NCI-H146 treated with DMSO at 0.1 percent for 48 hours (cell line): ENCODE measurements at regions not wholly inside any gene's neighbourhood (a gene's known extent, or its start where the extent isn't known, plus 50 kb on each side); places are given as distances from the start of the nearest gene placed in this dataset.

Experiments
- DNase-seq: peaks from one replicate; lab custom pipeline; 2025; ENCODE audit not compliant: unreplicated experiment; lab: John Stamatoyannopoulos, UW

DNA sequence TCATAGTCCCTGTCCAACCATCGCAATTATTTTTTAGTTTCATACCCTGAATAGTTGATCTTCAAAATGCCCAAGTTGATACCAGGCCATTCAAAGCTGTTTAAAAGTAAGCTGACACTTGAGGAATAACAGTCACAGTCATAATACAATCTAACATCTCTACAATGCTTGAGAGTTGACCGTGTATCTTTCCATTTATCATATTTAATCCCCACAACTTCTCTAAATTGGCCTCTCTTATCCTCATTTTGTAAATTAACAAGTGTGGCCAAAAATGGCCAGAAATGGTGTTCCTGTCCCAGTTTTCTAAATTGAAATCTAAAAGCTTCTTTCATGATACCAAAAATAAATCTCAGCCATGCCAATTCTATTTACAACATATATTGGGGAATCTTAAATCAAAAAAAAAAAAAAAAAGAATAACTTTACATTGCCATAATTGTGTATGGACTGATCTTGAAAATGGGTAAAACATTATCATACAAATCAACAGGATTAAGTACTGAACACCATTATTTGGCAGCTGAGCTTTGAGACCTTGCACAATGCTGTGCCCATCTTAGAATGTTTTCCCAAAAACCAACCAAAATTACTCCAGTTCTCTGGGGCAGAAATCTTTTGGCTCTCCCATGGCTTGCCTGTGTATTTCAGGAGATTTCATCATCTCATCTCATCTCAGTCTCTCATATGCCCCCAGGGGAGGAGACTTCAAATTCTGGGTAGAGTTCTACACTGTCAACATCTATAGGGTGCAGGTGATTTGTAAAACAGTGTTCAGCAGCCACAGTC lies 448.7 kb upstream of the JARID2 start:
- DNase-seq = no peak

DNA sequence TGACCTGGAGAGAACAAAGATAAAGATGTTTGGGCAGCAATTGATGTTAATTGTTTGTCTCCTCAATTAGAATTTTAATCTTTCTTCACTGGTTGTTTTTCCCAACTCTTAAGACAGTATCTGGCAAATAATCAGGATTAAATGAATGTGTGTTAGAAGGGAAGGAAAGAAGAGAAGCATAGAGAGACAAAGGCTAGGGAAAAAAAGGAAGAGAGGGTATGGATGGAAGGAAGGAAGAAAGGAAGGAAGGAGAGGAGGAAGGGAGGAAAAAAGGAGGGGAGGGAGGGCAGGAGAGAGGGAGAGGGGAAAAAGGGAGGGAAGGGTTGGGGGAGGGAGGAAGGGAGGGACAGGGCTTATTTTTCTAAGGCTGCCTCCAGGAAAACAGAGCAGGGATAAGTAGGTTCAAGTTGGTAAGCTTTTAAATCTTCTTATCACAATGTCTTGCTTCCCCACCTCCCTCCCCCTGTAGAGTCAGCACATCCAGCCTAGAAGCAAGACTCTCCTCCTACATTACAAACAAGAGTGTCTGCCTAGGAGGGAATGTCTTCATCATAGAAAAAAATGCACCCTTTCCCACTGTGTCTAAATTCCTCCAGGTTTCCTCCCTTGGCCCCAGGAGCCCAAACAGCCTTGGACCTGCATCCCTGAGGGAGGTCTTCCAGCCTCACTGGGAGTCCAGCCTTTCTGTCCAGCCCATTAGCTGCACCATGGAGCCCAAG lies 447.8 kb upstream of the JARID2 start:
- DNase-seq = no peak

GRCh38 chr6:14798594-14798982 lies 447.3 kb upstream of the JARID2 start:
- DNase-seq = no peak

DNA sequence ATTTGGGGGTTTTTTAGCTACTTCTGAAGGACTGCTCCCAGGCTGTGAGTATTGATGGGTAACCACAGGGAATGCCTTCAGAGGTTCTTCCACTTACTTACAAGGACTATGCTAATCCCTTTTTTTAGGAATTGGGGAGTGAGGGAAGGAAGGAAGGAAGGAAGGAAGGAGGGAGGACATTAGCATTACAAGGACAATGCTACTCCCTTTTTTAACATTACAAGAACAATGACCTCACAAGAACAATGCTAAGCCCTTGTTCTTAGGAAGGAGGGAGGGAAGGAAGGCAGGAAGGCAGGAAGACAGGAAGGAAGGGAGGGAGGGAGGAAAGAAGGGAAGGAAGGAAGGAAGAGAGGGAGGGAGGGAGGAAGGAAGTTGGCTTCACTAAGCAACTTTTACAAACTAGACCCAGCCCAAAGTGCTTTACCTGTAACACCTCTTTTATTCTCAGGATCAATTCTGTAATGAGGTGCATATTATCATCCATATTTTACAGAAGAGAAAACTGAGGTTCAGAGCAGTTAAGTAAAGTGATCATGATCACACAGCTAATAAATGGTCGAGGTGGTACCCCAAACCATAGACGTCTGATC lies 446.8 kb upstream of the JARID2 start:
- DNase-seq = no peak

DNA sequence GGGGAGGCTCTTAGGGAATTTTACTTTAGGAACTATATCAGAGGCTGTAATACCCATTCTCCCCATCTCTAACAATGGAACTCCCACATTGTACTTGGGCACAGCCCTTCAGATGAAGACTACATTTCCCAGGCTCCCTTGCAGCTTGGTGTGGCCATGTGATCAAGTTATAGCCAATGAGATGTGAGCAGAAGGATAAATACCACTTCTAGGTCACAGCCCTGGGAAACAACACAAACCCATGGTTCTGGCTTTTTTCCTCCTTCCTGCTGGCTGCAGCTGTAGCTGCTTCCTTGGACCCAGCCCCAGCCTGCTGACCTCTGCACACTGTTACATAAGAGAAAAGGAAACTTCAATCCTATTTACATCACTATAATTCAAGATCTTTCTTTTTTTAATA lies 445.9 kb upstream of the JARID2 start:
- no peak for DNase-seq

DNA sequence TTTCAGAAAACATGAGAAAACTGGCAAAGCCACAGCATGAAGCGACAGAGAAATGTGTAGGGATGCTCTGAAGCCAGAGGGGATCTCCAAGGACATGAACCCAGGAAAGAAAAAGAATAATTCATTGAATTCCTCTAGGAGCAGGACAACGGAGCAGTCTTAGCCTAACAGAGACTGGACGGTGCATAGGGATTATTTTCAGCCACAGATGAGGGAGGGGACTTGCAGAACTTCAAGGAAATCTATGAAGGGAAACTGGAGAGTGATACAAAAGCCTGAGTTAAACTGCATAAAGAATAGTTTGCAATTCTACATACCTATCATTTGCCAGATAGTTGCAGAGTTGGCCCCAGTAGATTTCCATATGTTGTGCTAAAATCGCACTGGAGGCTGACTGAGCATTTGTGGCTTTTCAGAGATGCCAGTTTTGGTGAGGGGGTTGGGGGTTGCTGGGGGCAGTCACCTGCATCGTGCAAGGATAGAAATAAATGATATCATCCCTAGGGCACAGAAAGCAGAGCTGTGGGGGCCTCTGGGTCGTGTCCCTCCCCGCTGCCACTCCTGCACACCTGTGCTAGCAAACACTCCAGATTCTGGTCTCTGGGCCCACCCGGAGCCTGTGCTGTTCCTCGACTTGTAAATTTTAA lies 443.2 kb upstream of the JARID2 start:
- DNase-seq = no peak

GRCh38 chr6:14804001-14804784 lies 441.7 kb upstream of the JARID2 start:
- no peak for DNase-seq

- DNase-seq = no peak
These were observed 441.1 kb upstream of the JARID2 start for GRCh38 chr6:14804785-14805210.

DNA sequence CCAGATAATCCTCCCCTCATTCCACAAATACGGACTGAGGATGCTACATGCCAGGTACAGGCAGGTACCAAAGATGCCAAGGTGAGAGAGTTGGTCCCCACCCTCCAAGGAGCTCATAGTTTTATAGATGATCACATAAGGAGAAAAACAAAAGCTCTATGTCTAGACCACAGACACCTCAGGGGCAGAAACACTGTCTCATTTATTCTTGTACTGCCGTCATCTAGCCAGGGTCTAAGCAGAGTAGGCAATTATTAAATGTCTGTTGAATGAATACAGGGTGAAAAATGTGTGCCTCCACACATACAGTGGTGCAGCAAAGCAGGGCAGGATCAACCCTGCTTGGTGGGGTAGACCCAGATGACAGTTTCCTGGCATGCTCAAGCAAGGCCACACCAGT lies 439.8 kb upstream of the JARID2 start:
- no peak for DNase-seq

- DNase-seq = no peak
These were observed 438.7 kb upstream of the JARID2 start for GRCh38 chr6:14807130-14807529.

DNA sequence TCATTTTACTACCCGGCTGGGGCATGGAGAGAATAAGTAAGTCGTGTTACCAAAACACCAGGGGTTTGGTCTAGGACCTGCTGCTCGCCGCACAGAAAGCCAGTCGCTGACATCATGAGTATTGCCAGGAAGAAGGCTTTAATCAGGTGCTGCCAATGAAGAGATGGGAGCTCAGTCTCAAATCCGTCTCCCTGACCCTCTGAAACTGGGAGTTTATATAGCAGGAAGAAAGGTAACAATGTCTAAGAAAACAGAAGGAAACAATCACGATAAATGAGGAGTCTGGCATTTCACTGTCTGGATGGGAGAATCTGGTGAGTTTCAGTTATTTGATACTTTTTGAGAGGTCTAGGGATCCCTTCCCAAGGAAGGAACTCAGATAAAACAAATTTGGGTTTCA lies 437.9 kb upstream of the JARID2 start:
- no peak for DNase-seq

- no peak for DNase-seq
These were observed 435.8 kb upstream of the JARID2 start for GRCh38 chr6:14810021-14810420.

DNA sequence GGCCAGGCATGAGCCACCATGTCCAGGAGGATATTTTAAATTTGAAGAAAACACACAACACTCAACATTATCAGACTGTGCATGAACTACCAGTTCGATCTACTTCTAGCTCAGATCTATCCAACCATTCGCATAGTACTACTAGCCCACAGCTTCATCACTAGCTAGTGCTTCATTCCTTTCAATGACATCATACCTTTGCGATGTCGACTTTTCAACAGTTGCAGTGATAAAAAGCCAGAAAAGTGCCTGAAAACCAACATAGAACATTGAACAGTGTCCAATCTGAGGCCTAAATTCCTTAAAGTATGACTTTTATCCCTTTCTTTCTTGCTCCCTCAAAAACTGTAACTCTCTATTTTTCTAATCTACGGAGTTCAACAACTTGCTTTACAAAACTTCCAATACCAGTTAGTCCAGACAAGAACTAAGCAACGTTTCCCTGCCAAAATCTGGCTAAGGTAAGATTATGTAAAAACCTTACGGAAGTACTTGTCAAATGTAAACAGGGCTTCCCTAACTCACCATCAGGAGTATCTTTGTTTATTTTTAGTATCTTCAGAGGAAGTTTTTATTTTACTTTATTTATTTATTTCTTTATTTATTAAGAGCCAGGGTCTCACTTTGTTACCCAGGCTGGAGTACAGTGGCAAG lies 434.0 kb upstream of the JARID2 start:
- DNase-seq = no peak

DNA sequence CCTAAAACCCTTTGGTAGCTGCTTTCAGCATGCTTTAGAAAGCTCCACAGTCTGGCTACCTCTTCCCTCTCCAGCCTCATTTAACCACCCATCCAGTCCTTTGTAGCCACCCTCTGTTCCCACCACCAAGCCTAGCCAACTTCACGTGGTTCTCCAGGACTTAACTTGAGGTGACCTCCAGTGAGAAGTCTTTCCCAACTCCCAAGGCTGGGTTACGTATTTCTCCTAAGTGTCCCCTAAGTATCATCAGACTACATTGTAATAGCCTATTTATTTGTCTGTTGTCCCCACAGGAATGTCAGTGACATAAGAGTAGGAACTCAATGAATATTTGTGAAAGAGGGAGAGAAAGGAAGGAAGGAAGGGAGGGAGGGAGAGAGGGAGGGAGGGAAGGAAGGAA lies 431.9 kb upstream of the JARID2 start:
- DNase-seq = no peak

- no peak for DNase-seq
These were observed 429.6 kb upstream of the JARID2 start for GRCh38 chr6:14816116-14816859.

GRCh38 chr6:14817074-14817473 lies 428.8 kb upstream of the JARID2 start:
- DNase-seq = no peak

- no peak for DNase-seq
These were observed 427.4 kb upstream of the JARID2 start for GRCh38 chr6:14818422-14818884.

DNA sequence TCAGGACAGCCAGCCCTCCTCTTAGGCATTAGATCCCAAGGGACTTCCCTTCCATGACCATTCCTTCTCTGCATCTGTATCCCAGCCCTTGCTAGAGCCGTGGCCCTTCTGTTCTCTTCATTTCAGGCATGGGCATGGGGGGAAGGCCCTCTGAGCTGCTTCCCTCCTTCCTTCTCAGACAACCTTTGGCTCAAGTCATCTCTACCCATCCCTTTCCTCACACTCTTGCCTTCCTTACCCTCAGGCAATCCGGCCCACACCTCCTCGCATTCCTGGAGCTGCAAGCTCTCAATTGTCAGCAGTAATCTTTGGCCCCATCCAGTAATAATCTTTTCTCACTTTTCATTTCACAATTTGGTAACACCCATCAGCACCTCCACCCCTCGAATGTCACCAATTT lies 426.9 kb upstream of the JARID2 start:
- DNase-seq = no peak

DNA sequence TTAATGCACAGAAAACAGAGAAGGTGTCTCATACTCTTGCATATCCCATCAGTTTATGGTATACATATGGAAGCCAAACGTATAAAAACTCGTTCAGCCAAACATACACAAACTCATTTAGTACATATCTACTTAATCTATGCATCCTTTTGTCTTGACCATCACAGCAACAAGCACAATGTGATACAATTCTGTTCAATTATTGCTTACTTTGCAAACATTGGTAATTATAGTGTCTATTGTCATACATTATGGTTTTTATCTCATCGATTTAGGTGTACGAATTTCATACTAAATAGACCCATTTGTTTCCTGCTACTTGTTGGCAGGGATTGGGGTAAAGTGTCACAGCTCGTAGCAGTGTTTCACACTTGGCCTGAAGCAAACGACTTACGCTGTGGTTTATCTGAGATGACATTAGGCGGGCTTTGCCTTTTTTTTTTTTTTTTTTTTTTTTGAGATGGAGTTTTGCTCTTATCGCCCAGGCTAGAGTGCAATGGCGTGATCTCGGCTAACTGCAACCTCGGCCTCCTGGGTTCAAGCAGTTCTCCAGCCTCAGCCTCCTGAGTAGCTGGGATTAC lies 425.9 kb upstream of the JARID2 start:
- DNase-seq = peak; percentile 71
